ENCODE measurements at regions not wholly inside any gene's neighbourhood (a gene's known extent, or its start where the extent isn't known, plus 50 kb on each side); places are given as distances from the start of the nearest gene placed in this dataset.

- DNase-seq, result no peak
Measured at GRCh38 chr4:122203407-122203806, 51.3 kb downstream of the BLTP1 start.

- peak in 1 of 2 donors; percentile 14 for DNase-seq
Measured at GRCh38 chr4:122205687-122206086, 53.6 kb downstream of the BLTP1 start.

GRCh38 chr4:122212880-122213279 is 60.7 kb downstream of the BLTP1 start:
- no peak for DNase-seq

- DNase-seq, result peak in 1 of 2 donors; percentile 15
Measured at GRCh38 chr4:122218762-122219161, 66.6 kb downstream of the BLTP1 start.

- DNase-seq, result no peak
Measured at GRCh38 chr4:122219356-122219755, 67.2 kb downstream of the BLTP1 start.

GRCh38 chr4:122221322-122221721 is 69.2 kb downstream of the BLTP1 start:
- peak in 1 of 2 donors; percentile 48 for DNase-seq

- peak in 1 of 2 donors; percentile 22 for DNase-seq
Measured at GRCh38 chr4:122224348-122224747, 72.2 kb downstream of the BLTP1 start.

GRCh38 chr4:122227202-122227601 is 75.1 kb downstream of the BLTP1 start:
- DNase-seq, result no peak

GRCh38 chr4:122229857-122230256 is 77.7 kb downstream of the BLTP1 start:
- DNase-seq, result no peak

GRCh38 chr4:122232633-122233032 is 80.5 kb downstream of the BLTP1 start:
- no peak for DNase-seq

- no peak for DNase-seq
Measured at GRCh38 chr4:122234686-122235085, 82.6 kb downstream of the BLTP1 start.

GRCh38 chr4:122243785-122244184 is 91.7 kb downstream of the BLTP1 start:
- no peak for DNase-seq

GRCh38 chr4:122244764-122245163 is 92.6 kb downstream of the BLTP1 start:
- no peak for DNase-seq

- DNase-seq, result no peak
Measured at GRCh38 chr4:122246551-122246950, 94.4 kb downstream of the BLTP1 start.

- DNase-seq, result no peak
Measured at GRCh38 chr4:122249357-122249756, 97.2 kb downstream of the BLTP1 start.

GRCh38 chr4:122252584-122252983 is 100.5 kb downstream of the BLTP1 start:
- DNase-seq, result no peak

- DNase-seq, result no peak
Measured at GRCh38 chr4:122259849-122260248, 107.7 kb downstream of the BLTP1 start.

GRCh38 chr4:122276359-122276758 is 102.5 kb upstream of the ADAD1 start:
- no peak for DNase-seq

GRCh38 chr4:122278976-122279375 is 99.8 kb upstream of the ADAD1 start:
- DNase-seq, result no peak

- no peak for DNase-seq
Measured at GRCh38 chr4:122279670-122280069, 99.1 kb upstream of the ADAD1 start.

GRCh38 chr4:122285285-122285684 is 93.5 kb upstream of the ADAD1 start:
- no peak for DNase-seq

GRCh38 chr4:122293374-122294365 is 85.1 kb upstream of the ADAD1 start:
- no peak for DNase-seq

- DNase-seq, result no peak
Measured at GRCh38 chr4:122297694-122298093, 81.1 kb upstream of the ADAD1 start.

GRCh38 chr4:122300776-122301175 is 78.0 kb upstream of the ADAD1 start:
- no peak for DNase-seq

GRCh38 chr4:122305853-122306252 is 73.0 kb upstream of the ADAD1 start:
- no peak for DNase-seq
